ENCODE measurements at regions not wholly inside any gene's neighbourhood (a gene's known extent, or its start where the extent isn't known, plus 50 kb on each side); places are given as distances from the start of the nearest gene placed in this dataset.

GRCh38 chr2:239574054-239574433 lies 173.2 kb upstream of the HDAC4 start:
- no peak for TF ChIP-seq CTCF (IDR thresholded peaks at IDR 0.05; ENCODE audit: insufficient read depth, low read length)
- TF ChIP-seq POLR2AphosphoS5 (IDR thresholded peaks at IDR 0.05; ENCODE audit: low read depth) = no peak
- no peak for TF ChIP-seq GABPA (IDR thresholded peaks at IDR 0.05; ENCODE audit: low read depth)
- TF ChIP-seq REST (IDR thresholded peaks at IDR 0.05; ENCODE audit: insufficient replicate concordance, low read depth) = no peak
- TF ChIP-seq SPI1 (IDR thresholded peaks at IDR 0.05; ENCODE audit: borderline replicate concordance, low read depth) = no peak
